Kidney (tissue), 13 donors: ENCODE measurements at regions not wholly inside any gene's neighbourhood (a gene's known extent, or its start where the extent isn't known, plus 50 kb on each side); places are given as distances from the start of the nearest gene placed in this dataset.

Experiments
- DNase-seq, 5 donors: peaks; one replicate each; pipeline ENCODE4 v3.0.0-alpha.2; 2013 to 2020
- FAIRE-seq: peaks from 2 replicates; lab custom pipeline; 2012; peaks lifted over from hg19 to GRCh38; lab: Jason Lieb, UNC
- H3K27ac ChIP-seq, 2 donors: one replicate each; pipeline ENCODE4 v1.7.0; 2013; ENCODE audit warnings: low read depth in 2 of 2, low read length in 2 of 2, inconsistent platforms in 1 of 2
- H3K27me3 ChIP-seq: one replicate; pipeline ENCODE4 v1.7.1; 2013; ENCODE audit warnings: low read length, inconsistent platforms; ENCODE audit not compliant: control insufficient read depth, insufficient read depth
- H3K36me3 ChIP-seq, 3 donors: one replicate each; pipeline versions ENCODE4 v1.7.0 to v1.7.1; 2013; ENCODE audit warnings: low read length in 3 of 3, control low read depth in 1 of 3, inconsistent platforms in 1 of 3; ENCODE audit not compliant: insufficient read depth in 3 of 3, control insufficient read depth in 2 of 3
- H3K4me1 ChIP-seq, 3 donors: one replicate each; pipeline versions ENCODE4 v1.7.0 to v1.7.1; 2013; ENCODE audit warnings: low read length in 3 of 3, inconsistent platforms in 1 of 3, low read depth in 1 of 3; ENCODE audit not compliant: control insufficient read depth in 2 of 3, insufficient read depth in 2 of 3
- H3K4me3 ChIP-seq, 3 donors: one replicate each; pipeline versions ENCODE4 v1.7.0 to v1.8.1; 2013; ENCODE audit warnings: low read length in 3 of 3, control low read depth in 1 of 3, inconsistent platforms in 1 of 3
- H3K9ac ChIP-seq, 3 donors: one replicate each; pipeline versions ENCODE4 v1.7.0 to v1.7.1; 2013; ENCODE audit warnings: low read length in 3 of 3, control low read depth in 1 of 3, inconsistent platforms in 1 of 3
- H3K9me3 ChIP-seq, 3 donors: one replicate each; pipeline versions ENCODE4 v1.7.0 to v1.7.1; 2013; ENCODE audit warnings: low read length in 3 of 3, control low read depth in 1 of 3, inconsistent platforms in 1 of 3; ENCODE audit not compliant: control insufficient read depth in 2 of 3, insufficient read depth in 1 of 3
- CTCF ChIP-seq: IDR thresholded peaks from 3 replicates; pipeline ENCODE4 v1.5.1; 2012; ENCODE audit warnings: mild to moderate bottlenecking, moderate library complexity, borderline replicate concordance; ENCODE audit not compliant: insufficient read depth; ENCODE audit errors: extremely low read depth
- intact Hi-C: fragments of 100-400 bp; cut with DNase I; formaldehyde crosslinking; loops from one replicate; pipeline ENCODE4 v1.11.1; 2022
- donor health status: control.
- donor health status: control.
- donor health status: control.
- donor health status: control.
- donor health status: control.
- donor health status: DM: yes; HTN: yes; CAD: no.
- donor health status: Normal renal cell carcinoma (clear cell type).

- DNase-seq = no peak
- Histone ChIP-seq H3K27me3 (no peaks in the 10 kb centered on the region), H3K4me1 (peaks cover 0 to 3% (median 0%) of the 10 kb centered on the region in 3 donors), H3K4me3 (no peak overlapping the region), H3K27ac (no peak overlapping the region), H3K9ac (no peak overlapping the region), H3K36me3 (peaks cover 0 to 4% (median 0%) of the 10 kb centered on the region in 3 donors), H3K9me3 (no peaks in the 10 kb centered on the region)
- FAIRE-seq = no peak
- no peak for TF ChIP-seq CTCF
- intact Hi-C loops = no loop called here
Measured at GRCh38 chrX:10103023-10103422, 53.8 kb upstream of the CLCN4 start.

GRCh38 chrX:10104958-10105658 is 51.7 kb upstream of the CLCN4 start:
- Histone ChIP-seq H3K4me3 (no peak overlapping the region), H3K9ac (no peak overlapping the region), H3K27me3 (no peaks in the 10 kb centered on the region), H3K27ac (no peak overlapping the region), H3K9me3 (no peaks in the 10 kb centered on the region), H3K4me1 (peaks cover 0 to 3% (median 0%) of the 10 kb centered on the region in 3 donors), H3K36me3 (no peaks in the 10 kb centered on the region)
- TF ChIP-seq CTCF = no peak
- intact Hi-C loops = no loop called here
- DNase-seq (no peak), FAIRE-seq (no peak)

GRCh38 chrX:10106806-10107205 is 50.0 kb upstream of the CLCN4 start:
- no peaks in the 10 kb centered on the region for H3K27me3 ChIP-seq
- DNase-seq (no peak), FAIRE-seq (no peak)
- H3K9me3 ChIP-seq = no peaks in the 10 kb centered on the region
- H3K27ac ChIP-seq = no peak overlapping the region
- H3K36me3 ChIP-seq = no peaks in the 10 kb centered on the region
- no peak overlapping the region for H3K9ac ChIP-seq
- intact Hi-C loops = no loop called here
- no peak overlapping the region for H3K4me3 ChIP-seq
- TF ChIP-seq CTCF = no peak
- peaks cover 0 to 3% (median 0%) of the 10 kb centered on the region in 3 donors for H3K4me1 ChIP-seq
